Lung (tissue), 11 donors: ENCODE measurements at regions not wholly inside any gene's neighbourhood (a gene's known extent, or its start where the extent isn't known, plus 50 kb on each side); places are given as distances from the start of the nearest gene placed in this dataset.
A peak's percentile ranks its signal among the peaks of the same experiment; 100 is the strongest.

Experiments used
- ATAC-seq: fragments of 200-7000 bp; cut with Tn5 transposase; one replicate; pipeline ENCODE4 v1.9.1; 2020; ENCODE audit warnings: moderate number of reproducible peaks; ENCODE audit not compliant: insufficient read depth, low FRiP score
- DNase-seq, 3 donors: peaks; one replicate each; pipeline ENCODE4 v3.0.0-alpha.2; 2013 to 2017
- H3K27ac ChIP-seq, 2 donors: one replicate each; pipeline ENCODE4 v1.5.1; 2013; ENCODE audit warnings: mild to moderate bottlenecking in 2 of 2, moderate library complexity in 2 of 2, control low read depth in 1 of 2, inconsistent platforms in 1 of 2, low read depth in 1 of 2, low read length in 1 of 2
- H3K27me3 ChIP-seq, 3 donors: one replicate each; pipeline ENCODE4 v1.5.1; 2013; ENCODE audit warnings: low read length in 2 of 3; ENCODE audit not compliant: control insufficient read depth in 3 of 3, insufficient read depth in 3 of 3
- H3K36me3 ChIP-seq, 4 donors: one replicate each; pipeline ENCODE4 v1.5.1; 2013; ENCODE audit warnings: low read length in 4 of 4, mild to moderate bottlenecking in 1 of 4, moderate library complexity in 1 of 4; ENCODE audit not compliant: control insufficient read depth in 4 of 4, insufficient read depth in 4 of 4
- H3K4me1 ChIP-seq, 5 donors: one replicate each; pipeline ENCODE4 v1.5.1; 2013; ENCODE audit warnings: low read length in 5 of 5, mild to moderate bottlenecking in 2 of 5, moderate library complexity in 1 of 5; ENCODE audit not compliant: control insufficient read depth in 5 of 5, insufficient read depth in 5 of 5
- H3K4me3 ChIP-seq: one replicate; pipeline ENCODE4 v1.5.1; 2013; ENCODE audit warnings: mild to moderate bottlenecking, control low read depth, moderate library complexity
- H3K9ac ChIP-seq, 2 donors: one replicate each; pipeline ENCODE4 v1.5.1; 2013; ENCODE audit warnings: low read length in 2 of 2, control low read depth in 1 of 2; ENCODE audit not compliant: insufficient read depth in 1 of 2
- H3K9me3 ChIP-seq, 4 donors: one replicate each; pipeline ENCODE4 v1.5.1; 2013; ENCODE audit warnings: low read length in 3 of 4, mild to moderate bottlenecking in 1 of 4, moderate library complexity in 1 of 4; ENCODE audit not compliant: control insufficient read depth in 4 of 4, insufficient read depth in 3 of 4
- CTCF ChIP-seq: IDR thresholded peaks from 2 replicates; pipeline ENCODE4 v1.5.1; 2012; ENCODE audit warnings: mild to moderate bottlenecking; ENCODE audit errors: control extremely low read depth, extremely low read depth
- WGBS, 2 donors: extraction: QIAGEN DNeasy Blood & Tissue Kit; methylation state at CpG; one replicate each; pipeline ENCODE4 v1.1.7; 2013; 5-methylcytosine and 5-hydroxymethylcytosine counted together
- donor health status: control.
- donor health status: control.
- donor health status: Bipolar disorder and iron deficiency.
- donor health status: healthy.
- donor health status: DM: yes; HTN: yes; CAD: no.

DNA sequence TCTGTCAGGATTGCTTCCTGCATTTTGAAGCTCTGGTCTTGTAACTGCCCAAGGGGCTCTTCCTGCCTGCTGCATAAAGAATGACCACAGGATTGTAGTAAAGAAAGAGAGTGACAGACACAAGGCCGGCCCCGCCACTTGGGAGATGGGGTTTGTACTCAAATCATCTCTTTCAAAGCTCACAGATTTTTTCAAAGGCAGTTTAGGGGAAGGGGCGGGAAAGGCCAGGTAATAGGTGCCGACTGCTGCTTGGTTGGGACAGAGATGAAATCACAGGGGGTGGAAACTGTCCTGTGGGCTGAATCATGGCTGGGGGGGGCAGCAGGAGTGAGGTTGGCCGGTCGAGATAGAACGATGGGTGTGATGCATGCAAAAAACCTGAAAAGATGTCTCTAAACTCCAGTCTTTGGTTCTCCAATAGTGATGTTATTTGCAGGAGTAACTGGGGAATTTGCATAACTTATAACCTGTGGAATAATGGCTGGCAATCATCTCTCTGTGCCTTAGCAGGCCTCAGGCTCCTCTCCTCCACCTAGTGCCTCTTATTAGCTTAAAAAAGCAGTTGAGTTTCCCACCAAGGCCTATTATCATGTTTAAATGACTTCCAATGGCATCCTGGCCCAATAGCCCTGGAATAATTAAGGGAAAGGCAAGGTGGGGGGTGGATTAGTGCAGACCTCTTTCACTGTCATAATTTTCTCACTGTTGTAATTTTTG, 778.4 kb upstream of the FRG1 start:
- no peaks in the 10 kb centered on the region for H3K27me3 ChIP-seq
- H3K36me3 ChIP-seq: no peaks in the 10 kb centered on the region
- no peak overlapping the region for H3K27ac ChIP-seq
- TF ChIP-seq CTCF: no peak
- 42 to 52% methylated on average over 7 of the region's 7 CpGs for WGBS, 2 donors
- H3K9me3 ChIP-seq: no peaks in the 10 kb centered on the region
- H3K9ac ChIP-seq: no peak overlapping the region
- no peak for DNase-seq
- no peak for ATAC-seq
- no peak overlapping the region for H3K4me3 ChIP-seq
- no peaks in the 10 kb centered on the region for H3K4me1 ChIP-seq

DNA sequence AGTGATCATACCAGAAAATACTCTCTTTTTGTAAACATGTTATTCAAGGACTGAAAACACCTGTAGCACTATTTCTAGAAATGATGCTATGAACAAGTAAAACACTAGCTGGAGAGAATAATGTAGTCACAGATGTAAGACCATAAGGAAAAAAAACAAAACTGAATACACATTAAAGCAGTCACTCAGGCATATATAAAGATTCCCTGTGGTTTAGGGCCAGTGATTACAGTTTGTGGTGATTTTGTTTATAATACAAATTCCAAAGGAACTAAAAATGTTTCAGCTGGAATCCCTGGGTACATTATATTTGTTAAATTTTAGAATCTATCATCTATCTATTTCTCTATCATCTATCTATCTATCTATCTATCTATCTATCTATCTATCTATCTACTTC, 777.8 kb upstream of the FRG1 start:
- no peaks in the 10 kb centered on the region for H3K9me3 ChIP-seq
- no peak for TF ChIP-seq CTCF
- H3K36me3 ChIP-seq: no peaks in the 10 kb centered on the region
- H3K4me1 ChIP-seq: no peaks in the 10 kb centered on the region
- H3K27ac ChIP-seq: no peak overlapping the region
- peak in 1 of 3 donors; percentile 5 for DNase-seq
- H3K9ac ChIP-seq: no peak overlapping the region
- no peak for ATAC-seq
- H3K4me3 ChIP-seq: no peak overlapping the region
- no peaks in the 10 kb centered on the region for H3K27me3 ChIP-seq

- H3K27me3 ChIP-seq: no peaks in the 10 kb centered on the region
- H3K27ac ChIP-seq: no peak overlapping the region
- TF ChIP-seq CTCF: no peak
- no peak for DNase-seq
- H3K36me3 ChIP-seq: no peaks in the 10 kb centered on the region
- no peaks in the 10 kb centered on the region for H3K4me1 ChIP-seq
- 82 to 87% methylated on average over 5 of the region's 5 CpGs for WGBS, 2 donors
- H3K9ac ChIP-seq: no peak overlapping the region
- no peaks in the 10 kb centered on the region for H3K9me3 ChIP-seq
- ATAC-seq: no peak
- no peak overlapping the region for H3K4me3 ChIP-seq
Observed at GRCh38 chr4:189176002-189176401, 764.7 kb upstream of the FRG1 start.

DNA sequence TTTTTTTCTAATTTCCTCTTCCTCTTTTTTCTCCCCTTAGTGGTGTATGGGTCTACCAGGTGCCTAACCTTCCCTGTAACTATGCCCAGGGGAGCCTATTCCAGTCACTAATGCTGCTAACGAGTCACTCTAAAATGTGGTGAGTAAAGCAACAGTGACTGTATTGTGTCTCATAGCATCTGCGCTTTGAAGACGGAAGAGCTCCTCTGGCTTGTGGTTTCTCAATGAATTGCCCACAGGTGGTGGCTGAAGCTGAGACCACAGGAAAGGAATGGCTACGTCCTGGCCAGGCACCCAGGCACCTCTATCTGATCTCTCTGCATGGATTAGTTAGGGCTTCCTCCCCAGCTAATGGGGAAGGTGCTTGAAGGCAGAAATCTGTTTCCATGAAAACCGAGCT, 763.5 kb upstream of the FRG1 start:
- 71 to 75% methylated on average over 5 of the region's 5 CpGs for WGBS, 2 donors
- no peak for TF ChIP-seq CTCF
- ATAC-seq: no peak

More for the DNA sequence above, 763.5 kb upstream of the FRG1 start:
- no peak overlapping the region for H3K27ac ChIP-seq
- no peaks in the 10 kb centered on the region for H3K27me3 ChIP-seq
- no peak for DNase-seq
- no peaks in the 10 kb centered on the region for H3K9me3 ChIP-seq
- no peak overlapping the region for H3K9ac ChIP-seq
- H3K4me3 ChIP-seq: no peak overlapping the region
- H3K36me3 ChIP-seq: no peaks in the 10 kb centered on the region
- H3K4me1 ChIP-seq: no peaks in the 10 kb centered on the region
